Sigmoid colon (tissue), 4 donors: ENCODE measurements at regions not wholly inside any gene's neighbourhood (a gene's known extent, or its start where the extent isn't known, plus 50 kb on each side); places are given as distances from the start of the nearest gene placed in this dataset.

Experiments
- CTCF ChIP-seq, 4 experiments: fragments of 450-650 bp in 3 of 4; fragments of 200-600 bp in 1 of 4; IDR thresholded peaks; one replicate each; pipeline ENCODE4 v1.5.1; 2016 to 2019; ENCODE audit warnings: antibody characterized with exemption in 4 of 4, mild to moderate bottlenecking in 3 of 4, moderate library complexity in 2 of 4
- EP300 ChIP-seq, 4 donors: sonication (generic); formaldehyde crosslinking; IDR thresholded peaks; one replicate each; pipeline ENCODE4 v1.6.1; 2017; ENCODE audit warnings: antibody characterized with exemption in 4 of 4
- POLR2A ChIP-seq, 2 donors: fragments of 450-650 bp; IDR thresholded peaks; one replicate each; pipeline ENCODE4 v1.6.1; 2016; ENCODE audit warnings: antibody characterized with exemption in 2 of 2, mild to moderate bottlenecking in 2 of 2, moderate library complexity in 2 of 2
- POLR2AphosphoS5 ChIP-seq, 4 donors: sonication (generic); formaldehyde crosslinking; IDR thresholded peaks; one replicate each; pipeline ENCODE4 v1.6.1; 2017; ENCODE audit warnings: antibody characterized with exemption in 4 of 4

GRCh38 chr11:112315057-112315720 is 54.5 kb upstream of the PLET1 start:
- TF ChIP-seq CTCF (IDR thresholded peaks at IDR 0.05) = no peak
- no peak for TF ChIP-seq POLR2AphosphoS5 (IDR thresholded peaks at IDR 0.05)
- TF ChIP-seq POLR2A (IDR thresholded peaks at IDR 0.05) = no peak
- TF ChIP-seq EP300 (IDR thresholded peaks at IDR 0.05) = no peak
